HG03060 (cell line): ENCODE measurements at regions not wholly inside any gene's neighbourhood (a gene's known extent, or its start where the extent isn't known, plus 50 kb on each side); places are given as distances from the start of the nearest gene placed in this dataset.
"Not testable (repeated sequence)": the region's sequence is repeated elsewhere in the genome, so short reads cannot be mapped to it uniquely, and the experiment has no call there.

ENCODE experiments used
- ATAC-seq: cut with Tn5 transposase; IDR thresholded peaks from one replicate; pipeline ENCODE4 v1.9.1; 2021; ENCODE audit warnings: low read depth, moderate number of reproducible peaks; ENCODE audit not compliant: unreplicated experiment

DNA sequence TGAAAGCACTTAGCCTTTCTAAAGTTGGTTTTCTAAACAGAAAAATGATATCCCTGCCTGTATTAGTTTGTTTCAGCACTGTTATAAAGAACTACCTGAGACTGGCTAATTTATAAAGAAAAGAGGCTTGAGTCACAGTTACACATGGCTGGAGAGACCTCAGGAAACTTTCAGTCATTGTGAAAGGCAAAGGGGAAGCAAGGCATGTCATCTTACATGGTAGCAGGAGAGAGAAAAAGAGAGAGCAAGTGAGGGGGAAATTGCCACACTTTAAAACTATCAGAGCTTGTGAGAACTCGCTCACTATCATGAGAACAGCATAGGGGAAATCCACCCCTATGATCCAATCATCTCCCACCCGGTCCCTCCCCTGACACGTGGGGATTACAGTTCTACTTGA, 64.9 kb downstream of the FAM170A start:
- no peak for ATAC-seq

- no peak for ATAC-seq
Observed at GRCh38 chr5:119706049-119706448, 76.7 kb downstream of the FAM170A start.

- no peak for ATAC-seq
Observed at GRCh38 chr5:119708076-119708790, 78.9 kb downstream of the FAM170A start.

GRCh38 chr5:119721775-119722174, 92.4 kb downstream of the FAM170A start:
- ATAC-seq, result no peak

DNA sequence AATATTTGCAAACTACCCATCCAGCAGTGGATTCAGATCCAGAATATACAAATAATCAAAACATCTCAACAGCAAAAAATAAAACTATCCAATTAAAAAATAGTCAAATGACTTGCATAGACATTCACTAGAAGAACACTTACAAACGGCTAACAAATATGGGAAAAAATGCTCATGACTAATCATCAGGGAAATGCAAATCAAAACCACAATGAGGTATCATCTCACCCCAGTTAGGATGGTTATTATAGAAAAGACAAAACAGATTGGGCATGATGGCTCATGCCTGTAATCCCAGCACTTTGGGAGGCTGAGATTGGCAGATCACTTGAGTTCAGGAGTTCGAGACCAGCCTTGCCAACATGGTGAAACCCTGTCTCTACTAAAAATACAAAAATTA, 95.9 kb downstream of the FAM170A start:
- ATAC-seq, result not testable (repeated sequence)

DNA sequence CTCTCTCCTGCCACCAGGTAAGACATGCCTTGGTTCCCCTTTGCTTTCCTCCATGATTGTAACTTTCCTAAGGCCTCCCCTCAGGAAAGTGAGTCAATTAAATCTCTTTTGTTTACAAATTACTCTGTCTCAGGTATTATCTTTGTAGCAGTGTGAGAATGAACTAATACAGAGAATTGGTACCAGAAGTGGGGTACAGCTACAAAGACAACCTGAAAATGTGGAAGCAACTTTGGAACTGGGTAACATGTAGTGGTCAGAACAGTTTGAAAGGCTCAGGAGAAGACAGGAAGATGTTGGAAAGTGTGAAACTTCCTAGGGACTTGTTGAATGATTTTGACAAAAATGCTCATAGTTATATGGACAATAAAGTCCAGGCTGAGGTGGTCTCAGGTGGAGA, 97.2 kb downstream of the FAM170A start:
- no peak for ATAC-seq

DNA sequence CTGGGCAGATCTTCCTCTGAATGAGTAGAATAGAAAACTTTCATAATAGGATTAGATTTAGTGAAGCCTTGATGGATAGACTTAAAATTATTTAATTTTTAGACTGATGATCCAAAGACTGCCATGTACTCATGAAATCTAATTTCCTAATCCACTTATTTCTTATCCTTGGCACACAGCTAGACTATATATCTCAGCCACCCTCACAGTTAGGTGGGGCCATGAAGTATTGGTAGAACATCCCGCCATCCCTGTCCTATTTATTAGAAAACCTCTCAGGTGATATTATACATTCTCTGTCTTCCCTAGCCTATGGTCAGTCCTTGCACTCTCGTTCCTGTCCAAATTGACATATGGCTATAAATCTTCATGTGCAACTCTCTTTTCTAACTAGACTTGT, 110.9 kb downstream of the FAM170A start:
- ATAC-seq, result no peak

DNA sequence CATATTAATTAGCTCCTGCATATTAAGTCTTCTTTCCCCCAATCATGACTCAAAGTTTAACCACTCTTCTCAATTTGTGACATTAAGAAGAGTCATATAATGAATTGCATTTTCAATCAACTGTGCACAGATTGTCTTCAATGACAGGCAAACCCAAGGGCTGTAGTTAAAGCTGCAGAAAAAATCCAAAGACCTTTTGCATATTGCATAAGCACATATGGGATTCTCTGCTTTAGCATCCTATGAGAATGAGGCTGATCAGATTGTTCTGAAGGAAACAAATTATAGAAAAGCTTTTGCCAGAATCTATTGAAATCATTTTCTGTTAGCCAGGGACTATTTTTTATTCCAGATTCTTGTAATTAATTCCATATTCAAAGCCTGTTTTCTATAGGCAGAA, 112.3 kb downstream of the FAM170A start:
- no peak for ATAC-seq

GRCh38 chr5:119742311-119742710, 113.0 kb downstream of the FAM170A start:
- ATAC-seq, result no peak

GRCh38 chr5:119743927-119744326, 114.6 kb downstream of the FAM170A start:
- peak; percentile 89 for ATAC-seq

DNA sequence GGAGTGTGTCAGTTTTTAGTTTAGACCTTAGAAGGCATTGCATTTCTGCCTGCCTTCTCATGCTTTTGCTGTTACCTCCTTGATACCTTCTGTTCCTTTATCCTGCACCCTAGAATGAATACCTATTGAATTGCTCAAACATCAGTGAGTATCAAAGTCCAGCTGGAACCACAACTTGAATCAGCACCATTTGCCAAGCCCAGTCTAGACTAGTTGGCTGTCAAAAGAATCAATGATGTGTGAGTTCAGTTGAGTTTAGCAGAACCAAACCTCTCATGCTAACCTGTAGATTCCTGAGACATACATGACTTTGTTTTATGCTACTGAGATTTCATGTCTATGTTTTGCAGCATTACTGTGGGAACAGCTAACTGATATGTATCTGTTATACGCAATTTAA, 116.6 kb downstream of the FAM170A start:
- no peak for ATAC-seq

DNA sequence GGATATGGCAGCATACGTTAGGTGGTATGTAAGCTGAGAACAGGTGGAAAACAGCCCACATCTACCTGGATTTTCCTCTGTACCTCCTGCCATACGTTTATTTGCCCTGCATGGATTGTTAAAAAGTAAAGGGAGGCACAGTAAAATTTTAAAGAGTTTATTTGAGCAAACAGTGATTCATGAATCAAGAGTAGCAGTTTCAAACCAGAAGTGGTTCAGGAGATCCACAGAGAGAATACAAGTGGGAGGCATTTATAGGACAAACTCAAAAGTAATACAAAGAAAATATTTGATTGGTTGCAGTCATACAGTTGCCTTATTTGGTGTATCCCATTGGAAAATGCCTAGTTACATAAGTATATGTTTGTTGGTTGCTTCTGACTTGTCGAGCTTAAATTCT, 117.6 kb downstream of the FAM170A start:
- no peak for ATAC-seq

DNA sequence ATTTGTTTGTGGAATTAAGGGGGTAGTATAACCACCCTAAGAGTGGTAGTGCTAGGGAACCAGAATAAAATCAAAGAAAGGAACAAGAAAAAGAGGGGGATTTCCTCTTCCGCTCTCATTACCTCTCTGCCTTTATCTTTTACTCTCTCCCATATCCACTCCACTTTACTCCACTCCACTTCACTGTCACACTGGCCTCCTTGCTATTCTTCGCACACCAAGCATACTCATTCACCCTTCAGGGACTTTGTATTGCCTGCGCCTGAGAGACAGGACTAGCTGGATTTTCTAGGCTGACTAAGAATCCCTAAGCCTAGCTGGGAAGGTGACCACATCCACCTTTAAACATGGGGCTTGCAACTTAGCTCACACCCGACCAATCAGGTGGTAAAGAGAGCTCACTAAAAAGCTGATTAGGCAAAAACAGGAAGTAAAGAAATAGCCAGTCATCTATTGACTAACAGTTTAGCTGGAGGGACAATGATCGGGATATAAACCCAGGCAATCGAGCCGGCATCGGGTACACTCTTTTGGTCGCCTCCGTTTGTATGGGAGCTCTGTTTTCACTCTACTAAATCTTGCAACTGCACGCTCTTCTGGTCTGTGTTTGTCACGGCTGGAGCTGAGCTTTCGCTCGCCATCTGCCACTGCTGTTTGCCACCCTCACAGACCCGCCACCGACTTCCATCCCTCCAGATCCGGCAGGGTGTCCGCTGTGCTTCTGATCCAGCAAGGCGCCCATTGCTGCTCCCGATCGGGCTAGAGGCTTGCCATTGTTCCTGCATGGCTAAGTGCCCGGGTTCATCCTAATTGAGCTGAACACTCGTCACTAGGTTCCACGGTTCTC, 121.8 kb downstream of the FAM170A start:
- no peak for ATAC-seq

GRCh38 chr5:119751734-119752094, 122.4 kb downstream of the FAM170A start:
- ATAC-seq, result no peak

DNA sequence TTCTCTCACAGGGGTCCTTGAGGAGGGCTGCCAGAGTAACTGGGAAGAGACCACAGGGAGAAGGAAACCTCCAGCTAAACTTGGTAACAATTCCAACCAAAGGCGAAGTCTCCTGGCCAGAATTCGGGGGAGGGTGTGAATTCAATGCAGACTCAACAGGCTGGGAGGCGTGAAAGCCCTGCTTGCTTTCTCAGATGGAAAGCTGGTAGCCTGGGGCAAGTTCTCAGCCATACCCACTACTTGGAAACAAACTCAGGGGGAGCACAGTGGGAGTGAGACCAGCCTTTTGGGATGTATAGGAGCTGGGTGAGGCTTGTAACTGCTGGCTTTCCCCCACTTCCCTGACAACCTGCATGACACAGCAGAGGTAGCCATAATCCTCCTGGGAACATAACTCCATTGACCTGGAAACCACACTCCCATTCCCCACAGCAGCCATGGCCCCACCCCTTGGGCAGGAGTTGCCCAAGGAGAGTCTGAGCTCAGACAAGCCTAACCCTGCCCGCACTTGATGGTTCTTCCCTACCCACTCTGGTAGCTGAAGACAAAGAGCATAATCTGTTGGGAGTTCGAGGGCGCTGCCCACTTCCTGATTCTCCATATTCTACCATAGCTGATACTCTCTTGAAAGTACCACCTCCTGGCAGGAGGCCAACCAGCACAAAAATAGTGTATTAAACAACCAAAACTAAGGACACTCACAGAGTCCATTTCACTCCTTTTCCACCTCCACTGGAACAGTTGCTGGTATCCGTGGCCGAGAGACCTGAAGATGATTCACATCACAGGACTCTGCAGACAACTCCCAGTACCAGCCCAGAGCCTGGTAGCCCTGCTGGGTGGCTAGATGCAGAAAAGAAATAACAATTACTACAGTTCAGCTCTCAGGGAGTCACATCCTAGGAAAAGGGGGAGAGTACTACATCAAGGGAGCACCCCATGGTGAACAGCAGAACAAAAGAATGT, 123.8 kb downstream of the FAM170A start:
- no peak for ATAC-seq

DNA sequence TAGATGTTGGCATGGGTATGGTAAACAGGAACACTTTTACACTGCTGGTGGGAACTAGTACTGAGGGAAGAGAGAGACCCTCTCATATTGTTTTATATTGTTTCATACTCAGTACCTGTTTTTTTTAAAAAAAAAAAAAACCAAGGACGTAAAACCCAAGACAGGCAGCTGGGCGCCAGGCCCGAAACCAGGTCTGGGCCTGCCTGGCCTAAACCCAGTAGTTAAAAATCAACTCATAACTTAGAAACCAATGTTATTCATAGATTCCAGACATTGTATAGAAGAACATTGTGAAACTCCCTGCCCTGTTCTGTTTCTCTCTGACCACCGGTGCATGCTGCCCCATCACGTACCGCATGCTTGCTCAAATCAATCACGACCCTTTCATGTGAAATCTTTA, 125.5 kb downstream of the FAM170A start:
- ATAC-seq, result not testable (repeated sequence)

GRCh38 chr5:119757276-119757675, 127.9 kb downstream of the FAM170A start:
- no peak for ATAC-seq

DNA sequence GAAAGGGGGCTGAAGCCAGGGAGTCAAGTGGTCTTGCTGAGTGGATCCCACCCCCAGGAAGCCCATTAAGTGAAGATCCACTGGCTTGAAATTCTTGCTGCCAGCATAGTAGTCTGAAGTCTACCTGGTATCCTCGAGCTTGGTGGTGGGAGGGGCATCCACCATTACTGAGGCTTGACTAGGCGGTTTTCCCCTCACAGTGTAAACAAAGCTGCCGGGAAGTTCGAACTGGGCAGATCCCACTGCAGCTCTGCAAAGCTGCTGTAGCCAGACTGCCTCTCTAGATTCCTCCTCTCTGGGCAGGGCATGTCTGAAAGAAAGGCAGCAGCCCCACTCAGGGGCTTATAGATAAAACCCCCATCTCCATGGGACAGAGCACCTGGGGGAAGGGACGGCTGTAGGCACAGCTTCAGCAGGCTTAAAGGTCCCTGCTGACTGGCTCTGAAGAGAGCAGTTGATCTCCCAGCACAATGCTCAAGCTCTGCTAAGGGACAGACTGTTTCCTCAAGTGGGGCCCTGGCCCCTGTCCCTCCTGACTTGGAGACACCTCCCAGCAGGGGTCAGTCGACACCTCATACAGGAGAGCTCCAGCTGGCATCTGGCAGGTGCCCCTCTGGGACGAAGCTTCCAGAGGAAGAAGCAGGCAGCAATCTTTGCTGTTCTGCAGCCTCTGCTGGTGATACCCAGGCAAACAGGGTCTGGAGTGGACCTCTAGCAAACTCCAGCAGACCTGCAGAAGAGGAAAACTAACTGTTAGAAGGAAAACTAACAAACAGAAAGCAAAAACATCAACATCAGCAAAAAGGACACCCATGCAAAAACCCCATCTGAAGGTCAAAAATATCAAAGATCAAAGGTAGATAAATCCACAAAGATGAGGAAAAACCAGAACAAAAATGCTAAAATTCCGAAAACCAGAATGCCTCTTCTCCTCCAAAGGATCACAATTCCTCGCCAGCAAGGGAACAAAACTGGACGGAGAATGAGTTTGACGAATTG, 140.6 kb downstream of the FAM170A start:
- not testable (repeated sequence) for ATAC-seq

- not testable (repeated sequence) for ATAC-seq
Observed at GRCh38 chr5:119780145-119780544, 150.8 kb downstream of the FAM170A start.

GRCh38 chr5:119785057-119785456, 155.7 kb downstream of the FAM170A start:
- ATAC-seq, result no peak
